HG02943 (cell line): ENCODE measurements at regions not wholly inside any gene's neighbourhood (a gene's known extent, or its start where the extent isn't known, plus 50 kb on each side); places are given as distances from the start of the nearest gene placed in this dataset.
A peak's percentile ranks its signal among the peaks of the same experiment; 100 is the strongest.
"Not testable (repeated sequence)": the region's sequence is repeated elsewhere in the genome, so short reads cannot be mapped to it uniquely, and the experiment has no call there.

Experiments used
- ATAC-seq: cut with Tn5 transposase; IDR thresholded peaks from one replicate; pipeline ENCODE4 v1.9.1; 2021; ENCODE audit warnings: mild to moderate bottlenecking, low read depth, moderate library complexity; ENCODE audit not compliant: unreplicated experiment

- no peak for ATAC-seq
These were observed 165.0 kb downstream of the SPIN4 start for GRCh38 chrX:63186137-63186536.

GRCh38 chrX:63179852-63180251 lies 171.3 kb downstream of the SPIN4 start:
- ATAC-seq, result not testable (repeated sequence)

DNA sequence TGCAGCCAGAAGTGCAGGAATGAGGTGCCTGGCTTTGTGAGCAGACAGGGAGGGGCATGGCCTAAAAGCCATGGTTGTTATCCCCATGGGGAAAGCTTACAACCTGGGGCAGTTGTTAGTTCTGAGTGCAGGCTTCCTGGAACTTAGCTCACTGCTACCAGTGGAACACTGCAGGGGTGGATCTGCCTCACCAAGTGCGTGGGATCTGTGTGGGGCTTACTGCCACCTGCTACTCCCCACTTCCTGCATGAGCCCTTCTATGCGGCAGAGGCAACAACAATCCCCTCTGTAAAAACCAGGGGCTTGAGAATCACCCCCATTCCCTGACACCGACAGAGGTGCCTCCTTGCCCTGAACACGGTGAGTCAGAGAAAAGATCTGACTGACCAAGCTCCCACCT lies 174.6 kb downstream of the SPIN4 start:
- ATAC-seq, result not testable (repeated sequence)

GRCh38 chrX:63173841-63174718 lies 177.1 kb downstream of the SPIN4 start:
- ATAC-seq, result not testable (repeated sequence)

DNA sequence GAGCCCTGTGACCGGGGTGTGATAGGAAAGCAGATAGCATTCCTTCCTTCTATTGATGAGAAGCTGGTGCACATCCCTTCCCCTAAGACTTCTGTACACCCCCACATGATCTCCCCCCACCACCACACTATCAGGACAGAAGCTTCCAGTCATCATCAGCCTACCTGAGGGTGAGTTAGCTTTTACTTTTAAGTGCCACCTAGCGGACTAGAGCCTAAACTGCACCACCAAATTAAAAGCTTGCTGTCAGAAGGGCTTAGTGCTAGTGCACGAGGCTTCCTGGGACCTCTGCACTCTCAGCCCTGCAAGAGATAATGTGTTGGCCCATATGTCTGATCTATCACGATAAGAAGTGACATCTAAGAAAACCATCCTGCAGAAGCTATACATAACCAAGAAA lies 181.7 kb downstream of the SPIN4 start:
- ATAC-seq, result peak; percentile 59

DNA sequence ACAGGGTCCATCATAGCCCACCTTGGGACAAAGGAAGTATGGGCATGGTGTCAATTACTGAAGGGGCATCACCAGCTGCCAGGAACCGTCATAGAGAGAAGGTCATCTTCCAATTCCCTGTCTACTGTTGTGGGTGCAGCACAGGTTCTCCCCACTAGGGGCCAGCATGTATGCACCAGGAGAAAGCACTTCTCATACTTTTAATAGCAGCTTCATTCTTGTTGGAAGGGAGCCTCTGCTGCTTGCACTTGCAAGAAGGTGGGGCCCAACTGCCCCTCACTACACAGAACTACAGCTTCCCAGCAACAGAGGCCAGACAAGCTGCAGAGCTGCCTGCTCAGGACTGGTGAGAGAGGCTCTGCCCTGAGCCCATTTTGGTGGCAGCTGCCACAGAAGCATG lies 182.2 kb downstream of the SPIN4 start:
- not testable (repeated sequence) for ATAC-seq

GRCh38 chrX:63167002-63167401 lies 184.1 kb downstream of the SPIN4 start:
- not testable (repeated sequence) for ATAC-seq

DNA sequence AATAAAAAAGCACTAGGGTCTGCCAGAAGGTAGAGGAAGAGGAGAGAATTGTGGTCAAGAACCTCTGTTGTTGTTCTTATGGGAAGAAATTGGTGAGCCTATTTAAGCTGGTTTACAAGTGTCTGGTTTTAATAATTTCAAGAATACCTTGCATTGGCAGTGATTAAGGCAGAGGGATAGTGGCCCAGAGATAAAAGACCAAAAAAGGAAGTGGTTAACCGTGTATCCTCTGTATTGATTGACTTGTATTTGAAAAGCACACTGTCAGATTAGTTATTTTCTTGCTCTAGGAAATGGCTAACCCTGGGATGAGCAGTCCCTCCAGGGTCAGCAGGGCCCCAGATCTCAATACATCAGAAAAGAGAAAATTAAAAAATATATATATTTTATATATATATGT lies 190.1 kb downstream of the SPIN4 start:
- ATAC-seq, result not testable (repeated sequence)

DNA sequence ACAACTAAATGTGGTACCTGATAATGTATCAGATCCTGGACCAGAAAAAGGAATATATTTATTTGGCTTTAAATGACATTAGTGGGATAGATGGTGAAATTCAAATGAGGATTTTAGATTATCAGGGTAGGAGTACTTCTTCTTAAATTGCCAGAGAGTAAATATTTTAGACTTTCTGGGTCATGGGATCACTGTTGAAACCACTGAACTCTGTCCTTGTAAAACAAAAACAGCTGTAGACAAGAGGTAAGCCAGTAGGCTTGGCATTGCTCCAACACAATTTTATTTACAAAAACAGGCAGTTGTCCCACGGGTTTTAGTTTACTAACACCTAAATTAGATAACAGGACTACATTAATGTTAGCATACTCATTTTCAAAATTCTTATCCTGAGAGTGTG lies 190.8 kb downstream of the SPIN4 start:
- ATAC-seq, result not testable (repeated sequence)

DNA sequence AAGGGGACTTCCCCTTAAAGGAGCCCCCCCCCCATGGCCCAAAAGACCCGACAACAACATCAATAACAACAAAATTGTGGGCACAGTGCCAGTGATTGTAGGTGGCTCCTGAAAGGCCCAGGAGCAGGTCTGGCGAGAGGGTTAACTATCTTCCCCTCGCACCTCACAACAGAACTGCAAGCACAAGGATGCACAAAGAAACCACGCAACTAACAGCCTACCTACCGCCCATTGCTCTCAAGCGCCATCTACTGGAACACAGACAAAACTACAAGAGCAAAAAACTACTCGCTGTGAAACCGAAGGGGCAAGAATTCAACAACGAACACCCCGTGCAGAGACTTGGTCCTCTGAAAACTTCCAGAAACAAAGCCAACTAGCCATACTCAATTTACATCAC lies 205.6 kb downstream of the SPIN4 start:
- ATAC-seq, result not testable (repeated sequence)

DNA sequence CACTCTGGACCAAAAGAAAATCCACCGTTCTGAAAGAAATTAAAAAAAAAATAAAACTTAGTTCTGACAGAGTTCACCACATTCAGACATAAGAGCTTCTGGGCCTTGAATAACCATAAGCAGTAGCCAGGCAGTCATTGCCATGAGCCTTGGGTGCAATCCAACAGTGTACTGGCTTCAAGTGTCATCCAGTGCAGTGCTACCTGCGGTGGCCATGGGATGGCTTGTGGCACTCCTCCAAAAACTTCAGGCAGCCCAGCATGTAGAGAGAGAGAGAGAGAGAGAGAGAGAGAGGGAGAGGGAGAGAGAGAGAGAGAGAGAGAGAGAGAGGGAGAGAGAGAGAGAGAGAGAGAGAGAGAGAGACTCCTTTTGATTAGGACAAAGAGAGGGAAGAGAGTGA lies 208.5 kb downstream of the SPIN4 start:
- ATAC-seq, result not testable (repeated sequence)

GRCh38 chrX:63135859-63136258 lies 215.3 kb downstream of the SPIN4 start:
- not testable (repeated sequence) for ATAC-seq

DNA sequence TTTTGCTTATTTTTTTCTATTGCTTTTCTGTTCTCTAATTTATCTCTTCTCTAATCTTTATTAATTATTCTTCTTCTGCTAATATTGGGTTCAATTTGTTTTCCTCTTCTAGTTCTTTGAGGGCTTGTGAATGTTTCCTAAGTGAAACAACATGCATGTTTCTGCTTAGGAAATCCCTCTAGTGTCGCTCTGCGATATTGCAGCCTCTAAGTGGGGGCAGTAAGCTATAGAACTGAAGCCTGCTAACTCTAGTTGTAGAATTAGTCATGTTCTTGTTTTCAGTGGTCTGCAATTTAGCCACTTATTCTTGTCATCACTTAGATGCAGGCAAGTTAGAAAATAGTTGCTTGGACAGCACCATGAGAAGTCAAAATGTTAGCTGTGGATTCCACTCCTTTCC lies 222.6 kb downstream of the SPIN4 start:
- ATAC-seq, result no peak

DNA sequence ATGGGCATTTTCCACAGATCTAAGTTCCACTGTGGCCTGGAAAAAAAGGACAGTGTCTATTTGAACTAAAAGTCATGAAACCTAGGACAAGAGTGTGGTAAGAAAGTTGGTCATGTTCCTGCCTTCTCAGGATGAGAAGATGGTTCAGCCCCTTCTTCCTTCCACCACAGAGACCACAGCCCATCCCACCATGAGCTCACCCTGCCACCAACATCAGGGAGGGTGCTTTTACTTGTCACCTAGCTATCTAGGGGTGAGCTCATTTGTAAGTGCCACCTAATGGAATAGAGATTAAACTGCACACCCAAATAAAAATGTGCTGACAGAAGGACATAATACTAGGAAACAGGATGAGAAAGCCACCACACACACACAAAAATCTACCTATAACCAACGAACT lies 235.9 kb downstream of the SPIN4 start:
- ATAC-seq, result no peak

GRCh38 chrX:63101879-63102620 lies 249.1 kb downstream of the SPIN4 start:
- no peak for ATAC-seq

DNA sequence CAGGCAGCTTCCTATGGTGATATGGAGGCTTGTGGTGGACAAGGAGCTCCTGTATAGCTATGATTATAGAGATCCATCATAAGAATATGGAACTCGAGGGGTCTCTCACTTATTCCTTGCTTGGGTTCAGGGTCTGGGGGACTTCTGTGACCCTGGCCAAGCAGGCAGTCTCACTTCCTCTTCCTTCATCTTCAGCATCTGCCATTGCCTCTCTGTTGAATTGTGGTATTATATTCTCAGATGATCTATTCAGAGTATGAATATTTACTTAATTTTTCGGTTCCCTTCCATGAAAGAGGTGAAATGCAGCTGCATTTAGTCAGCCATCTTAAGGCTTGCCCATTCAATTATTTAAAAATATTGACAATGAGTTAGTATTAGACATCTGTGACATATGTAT lies 292.9 kb downstream of the SPIN4 start:
- no peak for ATAC-seq

DNA sequence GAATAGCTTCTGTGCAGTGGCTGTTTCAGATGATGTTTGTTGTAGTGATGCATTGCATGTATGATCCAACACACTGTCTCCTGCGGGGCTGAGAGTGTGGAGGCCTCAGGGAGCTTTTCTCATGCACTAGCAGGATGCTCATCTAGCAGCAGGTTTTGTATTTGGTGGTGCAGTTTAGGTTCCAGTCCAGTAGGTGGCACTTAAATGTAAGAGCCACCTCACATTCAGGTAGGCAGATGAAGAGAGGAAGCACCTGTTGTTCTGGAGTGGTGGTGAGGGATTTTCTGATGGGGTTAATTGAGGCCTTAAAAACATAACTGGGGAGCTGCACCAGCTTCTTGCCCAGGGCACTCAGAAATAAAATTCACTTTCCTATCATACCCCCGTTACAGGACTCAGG lies 300.9 kb downstream of the SPIN4 start:
- ATAC-seq, result no peak

DNA sequence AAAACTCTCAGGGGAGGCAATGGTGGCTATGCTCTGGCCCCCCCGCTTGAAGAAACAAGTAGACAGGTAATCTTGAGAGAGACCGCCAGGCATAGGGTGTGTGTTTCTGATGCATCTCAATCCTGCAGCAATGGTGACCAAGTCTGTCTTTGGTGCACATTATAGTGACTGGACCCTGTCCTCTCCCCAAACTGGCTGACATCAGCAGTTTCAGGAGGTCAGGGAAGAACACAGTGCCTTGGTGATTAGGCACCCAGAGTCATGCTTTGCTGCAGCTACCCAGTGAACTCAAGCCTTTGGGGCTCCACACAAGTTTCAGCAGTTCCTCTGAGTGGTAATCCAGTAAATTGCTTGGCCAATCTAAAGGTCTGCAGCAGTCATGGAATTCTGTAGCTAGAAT lies 318.3 kb downstream of the SPIN4 start:
- no peak for ATAC-seq

DNA sequence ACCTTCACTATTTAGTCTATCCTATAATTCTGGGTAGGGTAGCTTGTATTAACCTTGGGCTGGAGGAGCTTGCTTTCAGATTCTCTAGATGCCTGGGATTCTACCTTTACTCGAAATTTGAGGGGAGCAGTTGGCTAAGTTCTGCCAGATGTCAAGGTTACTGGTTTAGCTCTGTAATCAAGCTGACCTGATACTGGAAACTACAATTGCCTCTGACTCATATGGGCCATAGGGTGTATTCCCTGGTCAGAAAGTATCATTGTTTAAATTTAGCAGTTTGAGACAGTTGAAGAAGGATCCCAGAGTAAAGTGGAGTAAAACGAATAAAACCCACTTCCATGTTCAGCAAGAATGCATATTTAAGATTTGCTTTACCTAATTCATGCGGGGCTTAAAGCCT lies 337.6 kb downstream of the SPIN4 start:
- no peak for ATAC-seq

DNA sequence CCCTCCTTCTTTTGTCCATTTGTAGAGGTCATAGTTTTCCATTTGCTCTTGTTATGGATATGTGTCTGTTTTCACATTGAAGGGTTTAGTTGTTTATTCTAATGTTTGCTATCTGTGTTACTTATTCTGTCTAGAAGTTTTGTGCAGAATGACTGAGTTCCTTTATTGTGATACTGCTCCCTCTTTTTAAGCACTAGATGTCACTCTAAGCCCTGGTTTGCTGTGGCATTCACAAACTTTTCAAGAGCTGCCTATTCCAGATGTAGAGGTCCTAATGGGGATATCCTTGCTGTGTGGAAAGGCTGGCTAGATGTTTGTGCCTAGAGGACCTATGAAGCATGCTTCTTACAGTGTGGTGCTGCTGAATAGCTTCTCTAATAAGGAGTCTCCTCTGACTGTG lies 338.6 kb downstream of the SPIN4 start:
- no peak for ATAC-seq

- not testable (repeated sequence) for ATAC-seq
These were observed 350.9 kb downstream of the SPIN4 start for GRCh38 chrX:63000196-63000595.
